HG03439 (cell line): ENCODE measurements at regions not wholly inside any gene's neighbourhood (a gene's known extent, or its start where the extent isn't known, plus 50 kb on each side); places are given as distances from the start of the nearest gene placed in this dataset.

Source experiments
- ATAC-seq: cut with Tn5 transposase; IDR thresholded peaks from one replicate; pipeline ENCODE4 v1.9.1; 2021; ENCODE audit warnings: mild to moderate bottlenecking, moderate library complexity; ENCODE audit not compliant: unreplicated experiment

GRCh38 chr17:71710816-71711215 is 410.0 kb upstream of the SOX9 start:
- ATAC-seq: no peak

DNA sequence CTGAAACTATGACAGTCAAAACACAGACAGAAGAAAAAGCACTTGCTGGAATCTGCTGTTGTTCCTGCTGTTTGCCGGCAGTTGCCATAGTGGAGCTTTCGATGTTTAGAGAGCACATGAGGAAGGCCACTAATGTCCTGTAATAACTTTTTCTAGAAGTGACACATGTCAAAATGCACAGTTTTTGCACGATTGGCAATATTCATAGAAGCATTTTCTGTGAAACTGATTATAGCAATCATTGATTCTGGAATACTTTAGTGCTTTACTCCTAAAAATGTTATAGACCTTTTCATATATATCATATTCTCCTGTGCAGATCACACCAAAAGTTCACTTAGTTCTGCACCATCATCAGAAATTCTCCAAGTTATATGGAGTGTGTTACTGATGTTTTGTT is 407.0 kb upstream of the SOX9 start:
- ATAC-seq: no peak

GRCh38 chr17:71724339-71724738 is 396.5 kb upstream of the SOX9 start:
- ATAC-seq: no peak

DNA sequence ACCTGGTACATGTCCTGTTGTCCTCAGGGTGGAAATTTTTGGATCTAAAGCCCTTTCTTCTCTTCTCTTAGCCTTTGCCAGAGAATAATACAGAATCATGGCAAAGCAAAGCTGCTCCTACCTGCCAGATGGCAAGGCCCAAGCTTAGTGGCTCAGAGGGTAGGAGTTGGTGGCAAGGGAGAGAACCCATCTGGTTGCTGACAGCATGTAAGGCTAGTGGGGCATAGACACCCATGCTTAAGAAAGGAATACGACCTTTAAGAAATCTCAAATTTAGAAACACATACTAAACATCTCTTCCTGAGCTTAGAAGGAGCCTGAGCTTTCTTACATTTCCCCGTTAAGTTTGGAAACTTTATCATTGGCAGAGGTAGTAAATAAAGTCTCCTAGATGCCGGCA is 395.0 kb upstream of the SOX9 start:
- no peak for ATAC-seq

DNA sequence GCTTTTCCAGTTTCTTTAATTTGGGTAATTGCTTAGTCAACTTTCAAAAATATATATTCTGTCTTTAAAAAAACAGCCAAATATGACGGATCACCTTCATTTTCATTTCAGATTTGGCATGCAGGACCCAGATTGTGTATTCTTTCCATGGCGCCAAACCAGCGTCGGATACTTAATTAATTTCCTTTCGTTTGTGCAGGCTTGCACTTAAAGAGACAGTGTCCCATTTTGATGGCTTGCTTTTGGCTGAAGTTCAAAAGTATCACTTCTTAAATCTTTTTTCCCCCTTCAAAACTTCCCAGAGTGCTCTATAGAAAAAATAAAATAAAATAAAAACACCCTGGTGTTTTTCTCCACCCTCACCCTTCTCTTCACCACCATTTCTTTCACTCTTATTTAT is 394.5 kb upstream of the SOX9 start:
- ATAC-seq: no peak

DNA sequence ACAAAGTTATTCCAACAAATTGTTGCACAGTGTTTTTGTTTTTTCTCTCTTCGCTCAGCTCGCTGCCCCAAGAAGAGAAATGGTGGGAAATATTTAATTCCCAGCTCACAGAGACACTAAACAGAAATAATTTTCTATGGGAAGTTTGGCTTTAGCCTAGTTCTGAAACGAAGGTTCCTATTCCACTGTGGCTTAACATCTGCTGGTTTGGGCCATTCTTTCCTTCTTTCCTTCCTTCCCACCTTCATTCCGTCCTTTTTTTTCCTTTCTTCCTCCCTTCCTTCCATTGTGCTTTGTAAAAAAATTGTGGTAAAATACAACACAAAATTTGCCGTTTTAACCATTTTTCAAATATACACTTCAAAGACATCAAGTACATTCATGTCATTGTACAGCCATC is 393.5 kb upstream of the SOX9 start:
- no peak for ATAC-seq

- no peak for ATAC-seq
These were observed 393.1 kb upstream of the SOX9 start for GRCh38 chr17:71727723-71728122.

DNA sequence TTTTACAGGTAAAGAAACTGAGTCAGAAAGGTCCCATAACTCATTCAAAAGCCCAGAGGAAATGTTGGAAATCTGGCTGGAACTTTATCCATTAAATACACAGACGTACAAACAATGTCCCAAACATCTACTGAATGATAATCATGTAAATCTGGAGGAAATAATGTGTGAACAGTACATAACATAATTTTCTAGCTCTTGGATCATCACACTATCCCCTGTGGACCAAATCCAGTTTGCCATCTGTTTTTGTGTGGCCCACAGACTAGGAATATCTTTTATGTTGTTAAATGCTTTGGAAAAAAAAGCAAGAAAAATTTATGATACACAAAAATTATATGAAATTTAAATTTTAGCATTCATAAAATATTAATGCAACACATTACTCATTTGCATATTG is 389.9 kb upstream of the SOX9 start:
- ATAC-seq: no peak

DNA sequence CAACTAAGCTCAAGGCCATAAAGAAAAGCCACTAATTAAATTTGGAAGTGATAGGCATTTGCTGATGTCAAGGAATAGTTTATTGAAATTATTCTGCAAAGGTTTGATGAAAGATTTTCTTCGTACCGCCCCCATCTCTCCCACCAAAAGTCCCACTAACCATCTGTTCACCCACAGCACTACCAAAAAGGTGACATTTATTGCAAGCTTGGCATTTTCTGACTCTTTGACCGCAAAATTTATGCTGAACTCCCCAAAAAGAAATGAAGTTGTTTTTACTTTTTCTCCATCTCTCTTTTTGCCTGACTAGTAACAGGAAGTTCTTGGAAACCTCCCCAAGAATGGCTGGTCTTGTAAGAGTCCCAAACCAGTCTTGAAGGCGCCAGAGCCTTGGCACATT is 384.9 kb upstream of the SOX9 start:
- ATAC-seq: no peak

GRCh38 chr17:71740866-71741265 is 380.0 kb upstream of the SOX9 start:
- ATAC-seq: no peak

DNA sequence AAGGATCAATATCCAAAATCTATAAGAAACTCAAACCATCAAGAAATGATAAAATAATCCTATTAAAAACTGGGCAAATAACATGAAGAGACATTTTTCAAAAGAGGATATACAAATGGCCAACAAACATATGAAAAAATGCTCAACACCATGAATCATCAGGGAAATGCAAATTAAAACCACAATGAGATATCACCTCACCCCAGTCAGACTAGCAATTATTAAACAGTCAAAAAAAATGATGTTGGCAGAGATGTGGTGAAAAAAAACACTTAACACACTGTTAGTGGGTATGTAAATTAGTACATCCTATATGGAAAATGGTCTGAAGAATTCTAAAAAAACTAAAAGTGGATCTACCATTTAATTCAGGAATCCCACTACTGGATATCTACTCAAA is 379.0 kb upstream of the SOX9 start:
- no peak for ATAC-seq

GRCh38 chr17:71748872-71749271 is 371.9 kb upstream of the SOX9 start:
- ATAC-seq: no peak

- ATAC-seq: no peak
These were observed 367.8 kb upstream of the SOX9 start for GRCh38 chr17:71753070-71753469.

DNA sequence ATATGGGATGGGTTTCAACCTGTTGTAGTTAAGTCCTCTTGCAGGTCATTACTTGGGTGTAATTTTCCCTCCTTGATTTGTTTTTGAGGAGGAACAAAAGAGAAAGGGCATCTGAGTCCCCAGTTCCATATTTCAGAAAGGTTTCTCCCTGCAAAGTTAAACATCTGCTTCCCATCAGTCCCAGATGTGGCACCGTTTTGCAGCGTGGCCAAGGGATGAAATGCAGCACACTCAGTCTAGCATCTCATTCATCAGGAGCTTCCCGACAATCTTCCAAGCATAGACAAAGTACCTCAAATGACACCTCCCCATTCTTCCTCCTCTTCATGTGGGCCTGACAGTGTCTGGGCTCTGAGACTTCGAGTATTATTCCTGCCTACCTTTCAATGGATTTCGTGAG is 363.7 kb upstream of the SOX9 start:
- no peak for ATAC-seq

DNA sequence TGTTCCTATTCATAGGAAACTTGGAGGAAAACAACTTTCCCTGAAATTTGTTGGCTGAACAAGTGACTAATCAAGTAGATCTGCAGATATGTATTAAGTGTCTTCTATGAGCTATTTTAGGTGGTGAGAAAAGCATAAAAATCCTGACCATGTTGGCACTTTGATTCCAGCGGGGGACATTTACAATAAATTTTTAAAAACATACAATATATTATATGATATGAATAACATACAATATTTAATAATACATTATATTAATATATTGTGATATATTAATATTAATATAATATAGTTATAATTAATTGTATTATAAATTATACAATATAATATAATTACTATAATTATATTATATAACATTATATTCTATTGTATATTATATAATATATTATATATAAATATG is 362.9 kb upstream of the SOX9 start:
- ATAC-seq: no peak

DNA sequence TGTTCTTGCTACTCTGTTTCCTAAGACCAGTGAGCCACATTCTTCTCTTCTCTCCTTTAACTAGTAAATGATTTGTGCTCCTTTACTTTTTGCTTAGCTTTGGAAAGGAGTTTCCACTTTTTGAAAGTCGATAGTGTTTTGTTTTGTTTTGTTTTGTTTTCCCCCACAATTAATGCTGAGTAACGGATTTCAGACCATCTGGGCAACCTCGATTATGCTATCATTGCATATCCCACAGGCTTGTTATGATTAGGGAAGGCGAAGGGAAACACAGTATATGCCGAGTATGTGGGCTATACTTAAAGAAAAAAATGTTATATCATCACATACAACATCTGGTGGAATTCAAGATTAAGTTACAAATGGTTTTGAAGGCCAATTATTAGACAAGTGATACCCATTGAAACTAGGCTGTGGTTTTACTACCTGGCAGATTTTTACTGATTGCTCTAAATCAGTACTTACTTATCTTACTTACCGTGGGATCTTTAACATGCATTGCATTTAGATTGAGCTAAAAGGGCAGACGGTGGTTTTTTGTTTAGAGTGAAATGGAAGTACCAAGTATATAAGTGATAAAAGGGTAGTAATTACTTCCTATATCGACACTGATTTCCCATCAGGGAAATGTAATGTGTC is 361.3 kb upstream of the SOX9 start:
- ATAC-seq: no peak

DNA sequence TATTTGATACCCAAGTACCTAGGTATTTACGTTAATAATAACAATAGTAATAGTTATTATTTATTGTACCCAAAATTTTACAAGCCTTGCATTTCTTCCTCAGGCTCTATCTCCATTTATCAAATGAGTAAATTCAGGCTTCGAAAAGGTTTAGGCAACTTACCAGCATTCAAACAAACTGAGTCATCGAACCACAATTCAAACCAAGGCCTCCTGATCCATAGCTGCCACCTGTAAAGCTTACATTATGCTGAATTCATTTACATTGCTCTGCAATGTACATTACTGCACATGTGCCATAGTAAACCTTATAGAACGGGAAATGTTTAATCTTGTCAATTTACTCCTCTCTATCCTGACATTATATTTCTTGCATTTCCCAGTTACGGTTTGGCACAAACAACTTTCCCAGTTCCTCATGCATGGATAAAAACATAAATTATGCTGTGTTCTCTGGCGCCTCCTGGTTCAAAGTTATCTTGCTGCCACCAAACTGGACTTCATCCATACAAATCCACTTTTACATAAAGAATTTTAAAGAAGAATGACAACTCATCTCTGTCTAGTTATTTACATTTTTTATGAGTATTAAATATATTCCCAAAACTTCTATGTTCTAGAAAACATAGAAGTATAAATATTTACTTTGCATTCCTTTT is 360.6 kb upstream of the SOX9 start:
- no peak for ATAC-seq

- ATAC-seq: no peak
These were observed 358.3 kb upstream of the SOX9 start for GRCh38 chr17:71762526-71762925.

- ATAC-seq: no peak
These were observed 356.3 kb upstream of the SOX9 start for GRCh38 chr17:71764505-71764904.

DNA sequence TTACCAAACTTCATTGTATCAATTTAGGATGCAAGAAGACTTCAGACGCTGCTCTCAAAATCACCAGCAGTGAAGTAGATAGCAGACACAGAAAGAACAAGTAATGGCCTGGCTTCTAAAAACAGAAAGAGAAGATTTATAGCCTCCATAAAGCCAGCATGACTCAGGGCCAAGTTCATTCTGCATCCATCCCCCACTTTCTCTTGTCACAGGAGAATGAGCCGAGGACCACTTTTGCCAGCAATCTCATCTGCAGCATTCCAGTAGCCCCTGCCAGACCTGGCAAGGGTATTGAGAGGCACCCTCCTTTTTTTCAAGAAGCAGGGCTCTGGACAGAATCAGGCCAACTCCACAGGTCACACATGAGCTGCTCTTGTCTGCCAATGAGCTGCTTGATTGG is 355.4 kb upstream of the SOX9 start:
- no peak for ATAC-seq

- no peak for ATAC-seq
These were observed 351.0 kb upstream of the SOX9 start for GRCh38 chr17:71769850-71770249.

GRCh38 chr17:71777048-71777640 is 343.7 kb upstream of the SOX9 start:
- ATAC-seq: no peak

- no peak for ATAC-seq
These were observed 341.3 kb upstream of the SOX9 start for GRCh38 chr17:71779482-71779881.
